ENCODE measurements at regions not wholly inside any gene's neighbourhood (a gene's known extent, or its start where the extent isn't known, plus 50 kb on each side); places are given as distances from the start of the nearest gene placed in this dataset.

DNA sequence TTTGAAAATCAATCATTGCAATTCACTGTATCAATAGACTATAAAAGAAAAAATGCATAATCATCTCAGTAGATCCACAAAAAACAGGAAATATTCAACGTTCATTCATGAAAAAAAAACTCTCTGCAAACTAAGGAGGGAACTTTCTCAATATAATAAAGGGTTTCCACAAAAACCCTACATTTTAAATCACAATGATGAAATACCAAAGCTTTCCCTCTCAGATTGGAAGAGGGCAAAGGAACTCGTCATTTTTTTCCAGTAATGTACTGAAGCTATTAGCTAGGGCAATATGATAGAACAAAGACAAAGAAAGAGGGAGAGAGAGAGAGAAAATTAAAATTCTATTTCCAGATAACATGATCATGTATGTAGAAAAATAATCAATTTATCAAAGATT lies 167.1 kb upstream of the RBMS1 start:
- TF ChIP-seq, protein P1, sequence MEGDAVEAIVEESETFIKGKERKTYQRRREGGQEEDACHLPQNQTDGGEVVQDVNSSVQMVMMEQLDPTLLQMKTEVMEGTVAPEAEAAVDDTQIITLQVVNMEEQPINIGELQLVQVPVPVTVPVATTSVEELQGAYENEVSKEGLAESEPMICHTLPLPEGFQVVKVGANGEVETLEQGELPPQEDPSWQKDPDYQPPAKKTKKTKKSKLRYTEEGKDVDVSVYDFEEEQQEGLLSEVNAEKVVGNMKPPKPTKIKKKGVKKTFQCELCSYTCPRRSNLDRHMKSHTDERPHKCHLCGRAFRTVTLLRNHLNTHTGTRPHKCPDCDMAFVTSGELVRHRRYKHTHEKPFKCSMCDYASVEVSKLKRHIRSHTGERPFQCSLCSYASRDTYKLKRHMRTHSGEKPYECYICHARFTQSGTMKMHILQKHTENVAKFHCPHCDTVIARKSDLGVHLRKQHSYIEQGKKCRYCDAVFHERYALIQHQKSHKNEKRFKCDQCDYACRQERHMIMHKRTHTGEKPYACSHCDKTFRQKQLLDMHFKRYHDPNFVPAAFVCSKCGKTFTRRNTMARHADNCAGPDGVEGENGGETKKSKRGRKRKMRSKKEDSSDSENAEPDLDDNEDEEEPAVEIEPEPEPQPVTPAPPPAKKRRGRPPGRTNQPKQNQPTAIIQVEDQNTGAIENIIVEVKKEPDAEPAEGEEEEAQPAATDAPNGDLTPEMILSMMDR (IDR thresholded peaks at IDR 0.05) = no peak
- no peak for TF ChIP-seq EZH2 (IDR thresholded peaks at IDR 0.05; ENCODE audit: borderline replicate concordance, insufficient read depth, low read depth, low read length, poor library complexity, severe bottlenecking)

Measured in B cell (primary cell).